GM19193 (cell line): ENCODE measurements at regions not wholly inside any gene's neighbourhood (a gene's known extent, or its start where the extent isn't known, plus 50 kb on each side); places are given as distances from the start of the nearest gene placed in this dataset.

ENCODE experiments used
- POLR2A ChIP-seq: IDR thresholded peaks from 4 replicates; pipeline ENCODE4 v1.6.1; 2011; ENCODE audit not compliant: insufficient read depth, insufficient read length; ENCODE audit errors: extremely low read depth

GRCh38 chr11:69419662-69420395 is 61.6 kb upstream of the LINC01488 start:
- TF ChIP-seq POLR2A = no peak

DNA sequence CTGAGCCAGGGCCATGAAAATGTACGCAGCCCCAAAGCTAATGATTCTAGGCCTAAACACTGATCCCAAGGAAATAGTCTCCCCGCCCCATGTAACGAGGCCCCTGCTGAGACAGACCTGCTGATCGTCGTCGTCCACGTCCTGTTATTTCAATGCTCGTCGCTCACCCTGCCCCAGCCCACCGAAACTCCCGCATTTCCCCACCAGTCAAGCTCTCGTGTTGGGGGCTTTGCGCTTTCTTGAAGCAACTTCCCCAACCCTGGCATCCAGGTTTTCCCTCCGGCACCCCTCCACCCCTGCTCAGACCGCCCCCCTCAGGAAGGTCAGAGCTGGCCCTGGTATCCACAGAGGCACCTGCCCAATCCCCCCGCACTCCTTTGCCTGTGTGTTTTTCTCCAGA is 58.8 kb upstream of the LINC01488 start:
- no peak for TF ChIP-seq POLR2A

- no peak for TF ChIP-seq POLR2A
Measured at GRCh38 chr11:69423181-69423580, 58.3 kb upstream of the LINC01488 start.

- TF ChIP-seq POLR2A = no peak
Measured at GRCh38 chr11:69423611-69424385, 57.7 kb upstream of the LINC01488 start.

- no peak for TF ChIP-seq POLR2A
Measured at GRCh38 chr11:69424748-69425147, 56.7 kb upstream of the LINC01488 start.

DNA sequence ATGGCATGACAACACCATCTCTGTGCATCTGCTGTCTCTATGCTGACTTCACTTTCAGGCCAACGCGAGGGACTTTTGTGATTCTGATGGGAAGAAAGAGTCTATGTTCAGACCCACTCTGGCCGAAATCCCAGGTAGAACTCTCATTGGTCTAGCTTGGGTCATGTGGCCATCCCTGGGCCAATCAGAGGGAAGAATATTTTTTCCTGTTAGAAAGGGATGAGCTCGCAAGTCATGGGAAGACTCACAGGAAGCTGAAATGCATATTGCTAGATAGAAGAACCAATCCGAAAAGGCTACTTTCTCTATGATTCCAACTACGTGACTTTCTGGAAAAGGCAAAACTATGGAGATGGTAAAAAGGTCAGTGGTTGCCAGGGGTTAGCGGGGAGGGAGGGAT is 56.0 kb upstream of the LINC01488 start:
- no peak for TF ChIP-seq POLR2A

GRCh38 chr11:69425895-69426544 is 55.4 kb upstream of the LINC01488 start:
- no peak for TF ChIP-seq POLR2A

DNA sequence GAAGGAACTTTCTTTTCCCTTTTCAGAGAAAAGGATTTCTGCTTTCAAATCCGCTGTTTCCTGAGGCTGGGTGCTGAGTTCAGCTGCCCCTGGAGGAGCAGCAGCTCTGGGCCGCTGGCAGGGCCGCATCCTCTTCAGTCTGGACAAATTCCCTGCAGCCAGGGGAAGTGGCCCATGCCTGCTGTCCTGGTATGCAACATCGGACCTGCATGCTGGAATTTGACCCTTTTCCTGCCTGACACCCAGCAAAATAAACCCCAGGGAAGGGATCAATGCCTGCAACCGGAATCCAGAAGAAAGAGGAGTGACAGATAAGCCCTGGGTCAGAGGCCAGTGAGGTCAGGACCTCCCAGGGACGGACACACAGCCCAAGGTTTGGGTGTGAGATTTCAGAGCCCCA is 54.1 kb upstream of the LINC01488 start:
- TF ChIP-seq POLR2A = no peak

- no peak for TF ChIP-seq POLR2A
Measured at GRCh38 chr11:69427906-69428880, 53.3 kb upstream of the LINC01488 start.

- no peak for TF ChIP-seq POLR2A
Measured at GRCh38 chr11:69429716-69430491, 51.6 kb upstream of the LINC01488 start.

DNA sequence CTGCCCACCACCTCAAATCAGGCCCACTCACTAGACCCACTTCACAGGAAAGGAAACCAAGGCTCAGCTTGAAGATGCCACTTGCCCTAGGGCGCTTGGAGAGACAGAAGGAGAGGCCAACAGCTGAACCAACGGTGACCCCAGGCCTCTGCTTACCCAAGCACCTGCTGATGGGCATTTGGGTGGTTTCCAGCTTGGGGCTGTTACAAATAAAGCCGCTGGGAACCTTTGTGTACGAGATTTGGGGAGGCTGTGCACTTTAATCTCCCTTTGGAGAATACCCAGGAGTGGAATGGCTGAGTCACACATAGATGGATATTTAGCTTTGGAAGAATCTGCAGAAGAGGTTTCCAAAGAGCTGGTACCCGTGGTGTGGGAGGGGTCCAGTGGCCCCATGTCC is 50.9 kb upstream of the LINC01488 start:
- no peak for TF ChIP-seq POLR2A

- no peak for TF ChIP-seq POLR2A
Measured at GRCh38 chr11:69431136-69431535, 50.3 kb upstream of the LINC01488 start.
